H4 (cell line): ENCODE measurements at regions not wholly inside any gene's neighbourhood (a gene's known extent, or its start where the extent isn't known, plus 50 kb on each side); places are given as distances from the start of the nearest gene placed in this dataset.
"Not testable (repeated sequence)": the region's sequence is repeated elsewhere in the genome, so short reads cannot be mapped to it uniquely, and the experiment has no call there.

Experiments
- DNase-seq: peaks from one replicate; pipeline ENCODE4 v3.0.0-alpha.2; 2015; ENCODE audit warnings: low spot score

DNA sequence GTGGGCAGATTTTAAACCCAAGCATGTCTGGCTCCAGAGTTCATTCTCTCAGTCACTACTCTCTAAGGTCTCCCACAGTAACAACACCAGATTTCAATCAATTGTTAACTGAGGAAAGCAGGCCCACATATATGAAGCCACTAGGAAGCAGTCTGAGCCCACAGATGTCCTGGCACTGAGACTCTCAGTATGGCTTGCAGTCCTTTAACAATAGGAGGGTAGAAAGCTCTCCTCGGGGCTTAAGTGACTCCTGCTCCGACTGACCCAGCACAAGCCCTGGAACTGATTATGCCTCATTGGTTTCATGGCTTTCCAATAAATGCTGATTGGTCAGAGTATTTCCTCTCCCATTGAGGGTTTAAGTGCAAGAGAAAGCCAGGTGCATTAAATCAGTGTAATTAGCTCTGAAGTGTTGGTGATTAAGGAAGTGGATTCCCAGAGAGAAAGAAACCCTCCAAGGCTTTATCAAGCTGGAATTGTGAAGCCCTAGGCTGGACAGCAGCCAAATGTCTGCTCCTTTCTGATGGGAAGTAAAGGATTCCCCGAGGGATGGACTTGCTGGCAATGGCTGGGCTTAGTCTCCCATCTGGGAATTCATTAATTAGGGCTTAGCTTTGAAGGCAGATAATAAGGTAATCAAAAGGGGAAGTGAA, 76.6 kb upstream of the PROKR2 start:
- no peak for DNase-seq

DNA sequence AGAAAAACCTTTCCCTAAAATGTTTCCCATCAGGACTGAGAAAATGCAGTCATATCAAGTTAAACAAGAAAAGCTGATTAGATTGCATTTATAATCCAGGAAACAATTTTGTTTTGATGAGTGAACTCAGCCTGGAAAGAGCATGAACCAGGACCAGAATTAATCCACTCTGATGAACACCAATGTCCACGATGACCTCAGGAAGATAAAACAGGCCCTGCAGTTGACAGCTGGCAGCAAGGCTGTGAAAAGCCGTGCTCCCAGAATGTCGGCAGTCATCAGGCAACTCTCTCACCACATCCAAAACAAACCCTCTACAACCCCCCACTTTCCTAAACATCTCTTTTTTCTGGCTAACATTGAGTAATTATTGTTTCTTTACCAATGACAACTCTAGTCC, 74.0 kb upstream of the PROKR2 start:
- DNase-seq = no peak

DNA sequence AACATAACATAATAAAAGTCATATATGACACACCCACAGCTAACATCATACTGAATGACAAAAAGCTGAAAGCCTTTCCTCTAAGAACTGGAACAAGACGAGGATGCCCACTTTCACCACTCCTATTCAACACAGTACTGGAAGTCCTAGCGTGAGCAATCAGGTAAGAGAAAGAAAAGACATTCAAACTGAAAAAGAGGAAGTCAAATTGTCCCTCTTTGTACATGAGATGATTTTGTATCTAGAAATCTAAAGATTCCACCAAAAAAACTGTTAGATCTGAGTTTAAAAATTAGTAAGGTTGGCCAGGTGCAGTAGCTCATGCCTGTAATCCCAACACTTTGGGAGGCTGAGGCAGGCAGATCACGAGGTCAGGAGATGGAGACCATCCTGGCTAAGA, 70.1 kb upstream of the PROKR2 start:
- not testable (repeated sequence) for DNase-seq

DNA sequence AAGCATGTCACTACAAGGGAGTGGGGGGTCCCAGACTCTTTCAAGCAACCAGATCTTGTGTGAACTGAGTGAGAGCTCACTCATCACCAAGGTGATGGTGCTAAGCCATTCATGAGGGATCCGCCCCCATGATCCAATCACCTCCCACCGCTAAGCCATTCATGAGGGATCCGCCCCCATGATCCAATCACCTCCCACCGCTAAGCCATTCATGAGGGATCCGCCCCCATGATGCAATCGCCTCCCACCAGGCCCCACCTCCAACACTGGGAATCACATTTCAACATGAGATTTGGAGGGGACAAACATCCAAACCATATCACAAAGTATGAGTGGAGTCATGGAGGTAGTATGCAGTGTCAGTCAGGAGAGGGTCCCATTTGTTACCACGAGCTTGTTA, 64.8 kb upstream of the PROKR2 start:
- DNase-seq = not testable (repeated sequence)

DNA sequence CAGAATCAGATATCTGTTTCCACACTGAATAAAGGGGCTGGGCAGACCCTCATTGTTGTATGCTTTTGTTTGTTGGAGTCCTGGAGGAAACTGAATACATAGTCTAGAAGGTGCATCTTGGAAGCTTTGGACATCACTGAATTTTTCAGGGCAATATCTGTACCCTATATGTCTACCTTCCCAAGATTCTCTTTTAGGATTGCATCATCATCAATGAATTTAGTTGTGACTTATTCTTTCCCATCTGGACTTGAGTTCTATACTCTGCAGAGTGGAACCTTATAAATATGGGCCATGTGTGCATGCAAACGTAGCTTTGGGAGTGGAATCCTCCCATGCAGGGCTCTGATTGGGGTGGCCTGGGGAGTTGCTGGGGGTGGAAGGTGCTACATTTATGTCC, 60.7 kb upstream of the PROKR2 start:
- no peak for DNase-seq

DNA sequence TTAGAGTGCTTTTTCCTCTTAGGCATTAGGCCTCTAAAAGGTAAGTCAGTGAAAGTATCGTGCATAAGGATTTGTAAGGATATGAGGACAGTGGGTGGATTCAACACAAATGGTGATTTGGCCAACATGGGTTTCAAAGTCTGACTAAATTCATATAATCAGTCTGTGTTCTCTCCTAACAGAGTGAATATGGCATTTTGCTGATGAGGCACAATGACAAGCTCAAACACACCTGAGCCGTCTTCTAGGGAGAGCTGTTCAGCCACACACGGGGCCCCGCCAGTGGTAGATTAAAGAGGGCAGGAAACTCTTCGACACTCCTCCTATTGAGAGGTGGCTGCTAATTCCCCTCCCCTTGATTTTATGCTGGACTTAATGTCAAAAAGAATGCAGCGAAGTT, 59.5 kb upstream of the PROKR2 start:
- DNase-seq = no peak

DNA sequence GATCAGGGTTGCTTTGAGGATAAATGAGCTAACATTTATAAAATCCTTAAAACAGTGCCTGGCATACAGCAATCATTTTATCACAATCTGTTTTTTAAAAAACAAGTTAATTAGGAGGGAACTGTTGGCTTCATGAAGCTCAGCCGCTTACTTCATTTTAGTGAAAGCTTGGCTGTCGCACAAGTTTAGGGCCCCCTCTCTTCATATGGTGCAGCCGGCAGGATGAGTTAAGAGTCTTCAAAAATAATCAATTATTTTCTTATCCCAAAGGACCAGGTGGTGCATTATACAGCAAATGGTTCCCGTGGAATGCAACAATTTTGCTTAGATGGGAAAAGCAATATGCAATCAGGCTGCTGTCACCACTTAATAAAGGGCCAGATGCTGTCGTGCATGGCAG, 57.4 kb upstream of the PROKR2 start:
- DNase-seq = no peak

DNA sequence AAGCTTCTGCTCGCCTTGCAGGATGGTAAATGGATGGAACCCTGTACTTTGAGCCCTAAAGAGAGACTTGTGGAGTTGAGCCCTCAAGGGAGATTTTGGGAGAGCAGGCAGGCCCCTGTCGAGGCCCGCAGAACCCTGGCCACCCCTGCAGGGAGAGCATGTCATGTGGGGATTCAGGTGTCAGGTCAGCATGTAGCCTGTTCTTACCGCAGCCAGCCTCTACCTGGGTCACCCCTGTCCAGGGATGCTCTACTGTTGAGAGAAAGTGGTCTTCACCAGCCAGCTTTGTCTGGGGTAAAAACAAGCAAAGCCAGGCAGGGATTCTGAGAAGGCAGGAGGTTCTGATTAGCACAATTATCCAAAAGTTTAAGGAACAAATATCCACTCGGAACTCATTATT, 55.6 kb upstream of the PROKR2 start:
- DNase-seq = no peak

DNA sequence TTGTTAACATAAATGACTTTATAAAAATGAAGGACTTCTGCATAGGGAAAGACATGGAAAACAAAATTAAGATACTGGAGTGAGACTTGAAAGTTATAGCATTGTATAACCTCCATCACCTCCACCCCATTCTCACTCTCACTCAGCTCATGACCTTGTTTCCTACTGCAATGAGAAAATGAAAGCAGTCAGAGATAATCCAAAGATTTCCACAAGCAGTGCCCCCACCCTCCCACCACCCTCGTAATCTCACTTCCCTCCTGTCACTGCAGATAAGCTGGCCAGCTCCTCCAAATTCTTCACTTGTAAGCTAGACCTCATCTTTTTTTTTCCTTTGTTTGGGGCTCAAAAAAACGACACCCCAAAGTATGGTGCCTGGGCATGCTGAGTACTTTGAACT, 52.9 kb upstream of the PROKR2 start:
- no peak for DNase-seq
